HCT116 (cell line): ENCODE measurements at regions not wholly inside any gene's neighbourhood (a gene's known extent, or its start where the extent isn't known, plus 50 kb on each side); places are given as distances from the start of the nearest gene placed in this dataset.

ENCODE experiments used
- ATAC-seq: fragments of 200-7000 bp; cut with Tn5 transposase; 2 replicates; pipeline ENCODE4 v1.9.1; 2020; ENCODE audit warnings: mild to moderate bottlenecking, moderate library complexity
- BruUV-seq: library from RNA; stranded (reverse); fragments of 400-500 nt; replicated peaks from 2 replicates; lab custom pipeline; 2021; lab: Mats Ljungman, UMichigan
- CTCF ChIA-PET: fragments of 300-600 bp; sonication (Branson Sonifier 250); formaldehyde crosslinking; loops from one replicate; lab custom pipeline; 2021; ENCODE audit warnings: antibody characterized with exemption; lab: Charles Lee
- POLR2A ChIA-PET: fragments of 300-600, 350-600 bp; sonication (Branson Sonifier 250); formaldehyde crosslinking; loops from one replicate; lab custom pipeline; 2021; ENCODE audit warnings: antibody characterized with exemption; lab: Charles Lee
- RAD21 ChIA-PET, 2 experiments: fragments of 300-600 bp; sonication (Branson Sonifier 250); formaldehyde crosslinking; loops; one replicate each; lab custom pipeline; 2023; ENCODE audit warnings: low total read pairs in 2 of 2; ENCODE audit not compliant: uncharacterized antibody in 2 of 2, unreplicated experiment in 2 of 2, low non-redundant PET in 1 of 2; lab: Charles Lee
- DNase-seq: peaks from one replicate; pipeline ENCODE4 v3.0.0-alpha.2; 2010; ENCODE audit warnings: low read depth, low spot score
- H2AFZ ChIP-seq: fragments of 200-600 bp; shearing (Covaris generic), sonication (generic); 2 replicates; pipeline ENCODE4 v1.6.1; 2017; ENCODE audit warnings: low read depth, mixed run types, mixed read lengths, antibody characterized with exemption, low read length; ENCODE audit not compliant: poor library complexity, severe bottlenecking
- H3K27ac ChIP-seq: 2 replicates; pipeline ENCODE4 v1.5.1; 2012; ENCODE audit warnings: low read depth, low read length
- H3K27me3 ChIP-seq: fragments of 200-600 bp; sonication (generic); 2 replicates; pipeline ENCODE4 v1.6.1; 2016; ENCODE audit warnings: mixed run types, low read length, mixed read lengths; ENCODE audit not compliant: insufficient read depth
- H3K36me3 ChIP-seq, 2 experiments: fragments of 200-500 bp in 1 of 2; fragments of 200-600 bp in 1 of 2; sonication (Bioruptor generic) in 1 of 2; sonication (generic) in 1 of 2; 2 replicates each; pipeline versions ENCODE4 v1.5.1 to v1.6.1; 2014 to 2016; ENCODE audit warnings: low read length in 2 of 2, inconsistent platforms in 1 of 2, mixed read lengths in 1 of 2, mixed run types in 1 of 2; ENCODE audit not compliant: insufficient read depth in 2 of 2, control insufficient read depth in 1 of 2
- H3K4me1 ChIP-seq, 2 experiments: fragments of 200-600 bp in 1 of 2; sonication (generic) in 1 of 2; 2 replicates each; pipeline versions ENCODE4 v1.5.1 to v1.6.1; 2012 to 2017; ENCODE audit warnings: low read length in 2 of 2, inconsistent platforms in 1 of 2, mild to moderate bottlenecking in 1 of 2, mixed read lengths in 1 of 2, mixed run types in 1 of 2, moderate library complexity in 1 of 2; ENCODE audit not compliant: insufficient read depth in 2 of 2, control insufficient read depth in 1 of 2
- H3K4me2 ChIP-seq: fragments of 200-600 bp; sonication (generic); 2 replicates; pipeline ENCODE4 v1.6.1; 2017; ENCODE audit warnings: mixed run types, low read length, mixed read lengths
- H3K4me3 ChIP-seq, 2 experiments: fragments of 200-600 bp in 1 of 2; sonication (generic) in 1 of 2; replicated peaks in 1 of 2; 2 replicates each; pipeline ENCODE4 v1.5.1; 2011 to 2016; ENCODE audit warnings: low read length in 2 of 2, control low read depth in 1 of 2, low read depth in 1 of 2, mild to moderate bottlenecking in 1 of 2, mixed read lengths in 1 of 2, mixed run types in 1 of 2
- H3K79me2 ChIP-seq: fragments of 200-600 bp; sonication (generic); 2 replicates; pipeline ENCODE4 v1.6.1; 2017; ENCODE audit warnings: mild to moderate bottlenecking, mixed run types, low read length, moderate library complexity, mixed read lengths; ENCODE audit not compliant: insufficient read depth
- H3K9ac ChIP-seq: fragments of 200-600 bp; sonication (generic); 2 replicates; pipeline ENCODE4 v1.6.1; 2016; ENCODE audit warnings: low read length, mixed read lengths
- H3K9me2 ChIP-seq: fragments of 200-600 bp; sonication (generic), shearing (Covaris generic); 2 replicates; pipeline ENCODE4 v1.6.1; 2017; ENCODE audit warnings: mixed run types, mild to moderate bottlenecking, moderate library complexity; ENCODE audit not compliant: insufficient read depth
- H3K9me3 ChIP-seq, 2 experiments: fragments of 200-500 bp in 1 of 2; fragments of 200-600 bp in 1 of 2; sonication (Bioruptor generic) in 1 of 2; sonication (generic) in 1 of 2; 2 replicates each; pipeline ENCODE4 v1.6.1; 2014 to 2017; ENCODE audit warnings: low read length in 2 of 2, mixed read lengths in 2 of 2, inconsistent platforms in 1 of 2, low read depth in 1 of 2, mild to moderate bottlenecking in 1 of 2, mixed run types in 1 of 2, moderate library complexity in 1 of 2; ENCODE audit not compliant: control insufficient read depth in 1 of 2, insufficient read depth in 1 of 2
- H4K20me1 ChIP-seq: fragments of 200-600 bp; sonication (generic), shearing (Covaris generic); 2 replicates; pipeline ENCODE4 v1.6.1; 2017; ENCODE audit warnings: mixed run types, mild to moderate bottlenecking, moderate library complexity; ENCODE audit not compliant: insufficient read depth
- CEBPB ChIP-seq: IDR thresholded peaks from 2 replicates; pipeline ENCODE4 v1.6.1; 2012; ENCODE audit warnings: low read depth
- EGR1 ChIP-seq: IDR thresholded peaks from 2 replicates; pipeline ENCODE4 v1.6.1; 2012; ENCODE audit warnings: low read depth
- ELF1 ChIP-seq: IDR thresholded peaks from 2 replicates; pipeline ENCODE4 v1.6.1; 2012; ENCODE audit warnings: low read depth, borderline replicate concordance
- EZH2phosphoT487 ChIP-seq: fragments of 200-600 bp; IDR thresholded peaks from 2 replicates; pipeline ENCODE4 v1.6.1; 2018; ENCODE audit warnings: antibody characterized with exemption, borderline replicate concordance
- FOSL1 ChIP-seq: IDR thresholded peaks from 2 replicates; pipeline ENCODE4 v1.6.1; 2012; ENCODE audit warnings: low read depth
- JUND ChIP-seq: IDR thresholded peaks from 2 replicates; pipeline ENCODE4 v1.6.1; 2012
- REST ChIP-seq: IDR thresholded peaks from 2 replicates; pipeline ENCODE4 v1.6.1; 2012; ENCODE audit warnings: low read depth
- SIN3A ChIP-seq: IDR thresholded peaks from 2 replicates; pipeline ENCODE4 v1.6.1; 2012; ENCODE audit warnings: low read depth
- SP1 ChIP-seq: IDR thresholded peaks from 2 replicates; pipeline ENCODE4 v1.6.1; 2012; ENCODE audit warnings: low read depth
- TCF7L2 ChIP-seq: IDR thresholded peaks from 2 replicates; pipeline ENCODE4 v1.7.0; 2011; ENCODE audit warnings: borderline replicate concordance, inconsistent platforms; ENCODE audit not compliant: insufficient read depth, insufficient read length; ENCODE audit errors: extremely low read depth
- YY1 ChIP-seq: IDR thresholded peaks from 2 replicates; pipeline ENCODE4 v1.6.1; 2011; ENCODE audit warnings: low read length, low read depth, moderate library complexity, mild to moderate bottlenecking; ENCODE audit not compliant: insufficient replicate concordance; ENCODE audit errors: extremely low read depth
- ZBTB33 ChIP-seq: IDR thresholded peaks from 2 replicates; pipeline ENCODE4 v1.6.1; 2011; ENCODE audit warnings: mild to moderate bottlenecking, low read length, moderate library complexity; ENCODE audit not compliant: insufficient replicate concordance; ENCODE audit errors: extremely low read depth
- ZFX ChIP-seq: fragments of 450-650 bp; IDR thresholded peaks from 2 replicates; pipeline ENCODE4 v1.6.1; 2017
- intact Hi-C: fragments of 100-400 bp; cut with micrococcal nuclease; formaldehyde crosslinking; loops from 2 replicates; pipeline ENCODE4 v1.10.0; 2022

- Histone ChIP-seq H3K4me3 (no peak overlapping the region), H4K20me1 (no peaks in the 10 kb centered on the region), H3K9ac (no peak overlapping the region), H3K27me3 (no peaks in the 10 kb centered on the region), H3K4me1 (no peaks in the 10 kb centered on the region), H3K36me3 (no peaks in the 10 kb centered on the region), H3K4me2 (no peak overlapping the region), H3K27ac (no peak overlapping the region), H2AFZ (no peak overlapping the region), H3K9me2 (no peaks in the 10 kb centered on the region), H3K79me2 (no peaks in the 10 kb centered on the region), H3K9me3 (peaks cover 7 to 33% of the 10 kb centered on the region in 2 experiments; a peak in 3 of 4 replicates)
- ChIA-PET POLR2A (no interaction called here), CTCF (no interaction called here), RAD21 (no interaction called here)
- no peak for ATAC-seq
- TF ChIP-seq YY1 (no peak), CEBPB (no peak), ZBTB33 (no peak), JUND (no peak), FOSL1 (no peak), SIN3A (no peak)
- no peak for DNase-seq
- no TSS peak for BruUV-seq
- intact Hi-C loops: no loop called here
These were observed 971.2 kb upstream of the SEL1L start for GRCh38 chr14:82504894-82505293.

GRCh38 chr14:82510007-82510406 is 976.4 kb upstream of the SEL1L start:
- ChIA-PET CTCF (no interaction called here), POLR2A (no interaction called here), RAD21 (no interaction called here)
- H3K4me1 ChIP-seq: no peaks in the 10 kb centered on the region
- no peak overlapping the region for H3K27ac ChIP-seq
- H3K9me3 ChIP-seq: peaks cover 7 to 27% of the 10 kb centered on the region in 2 experiments; a peak in 2 of 4 replicates
- no peaks in the 10 kb centered on the region for H3K9me2 ChIP-seq
- H3K36me3 ChIP-seq: no peaks in the 10 kb centered on the region
- H3K4me2 ChIP-seq: no peak overlapping the region
- H4K20me1 ChIP-seq: no peaks in the 10 kb centered on the region
- H3K79me2 ChIP-seq: no peaks in the 10 kb centered on the region
- H2AFZ ChIP-seq: no peak overlapping the region
- H3K27me3 ChIP-seq: no peaks in the 10 kb centered on the region
- ATAC-seq: no peak
- H3K4me3 ChIP-seq: no peak overlapping the region
- DNase-seq: no peak
- no peak overlapping the region for H3K9ac ChIP-seq
- no TSS peak for BruUV-seq
- intact Hi-C loops: no loop called here
- TF ChIP-seq SP1 (no peak), CEBPB (no peak), SIN3A (no peak), JUND (no peak), FOSL1 (no peak), ZFX (no peak), ZBTB33 (no peak), ELF1 (no peak), EZH2phosphoT487 (no peak), REST (no peak), TCF7L2 (no peak), EGR1 (no peak)
